Right lobe of liver (tissue), 6 donors: ENCODE measurements at regions not wholly inside any gene's neighbourhood (a gene's known extent, or its start where the extent isn't known, plus 50 kb on each side); places are given as distances from the start of the nearest gene placed in this dataset.

Experiments
- ATAC-seq, 4 donors: fragments of 200-7000 bp; cut with Tn5 transposase; one replicate each; pipeline ENCODE4 v1.9.1; 2020; ENCODE audit warnings: mild to moderate bottlenecking in 4 of 4, moderate library complexity in 4 of 4
- DNase-seq, 3 donors: peaks; one replicate each; pipeline ENCODE4 v3.0.0-alpha.2; 2020
- H3K27ac ChIP-seq, 3 donors: fragments of 200-600 bp; one replicate each; pipeline ENCODE4 v1.8.0; 2022
- H3K27me3 ChIP-seq, 2 donors: fragments of 200-600 bp; one replicate each; pipeline ENCODE4 v1.8.0; 2022
- H3K36me3 ChIP-seq, 4 donors: fragments of 200-600 bp; sonication (generic) in 1 of 4; one replicate each; pipeline versions ENCODE4 v1.5.1 to v1.8.0; 2017 to 2022; ENCODE audit warnings: control low read depth in 1 of 4
- H3K4me1 ChIP-seq, 4 donors: fragments of 200-600 bp; sonication (generic) in 1 of 4; one replicate each; pipeline versions ENCODE4 v1.5.1 to v1.8.0; 2017 to 2022; ENCODE audit warnings: control low read depth in 1 of 4
- H3K4me3 ChIP-seq, 3 donors: fragments of 200-600 bp; one replicate each; pipeline ENCODE4 v1.8.0; 2022
- H3K9me3 ChIP-seq, 4 donors: fragments of 200-600 bp; sonication (generic) in 1 of 4; one replicate each; pipeline versions ENCODE4 v1.5.1 to v1.8.0; 2017 to 2022; ENCODE audit warnings: control low read depth in 1 of 4
- POLR2A ChIP-seq: fragments of 450-650 bp; IDR thresholded peaks from one replicate; pipeline ENCODE4 v1.6.1; 2017; ENCODE audit warnings: antibody characterized with exemption, mild to moderate bottlenecking
- WGBS: methylation state at CpG from one replicate; pipeline ENCODE4 v1.1.6; 2018; ENCODE audit warnings: low coverage, low lambda C conversion rate; ENCODE audit not compliant: insufficient coverage; ENCODE audit errors: missing lambda C conversion rate; 5-methylcytosine and 5-hydroxymethylcytosine counted together
- intact Hi-C, 2 donors: fragments of 100-400 bp; cut with DNase I; formaldehyde crosslinking; loops; one replicate each; pipeline versions ENCODE4 v1.11.2 to v1.14.1; 2022
- TF ChIP-seq, protein P1 (sequence below), 4 donors: fragments of 200-600 bp in 3 of 4; fragments of 450-650 bp in 1 of 4; IDR thresholded peaks; one replicate each; pipeline versions ENCODE4 v1.5.1 to v1.8.0; 2016 to 2022; ENCODE audit warnings: antibody characterized with exemption in 4 of 4, mild to moderate bottlenecking in 2 of 4
- donor health status: DM: no; HTN: yes; CAD: no.
- donor health status: DM: no; HTN: no; CAD: no.
- donor health status: DM: no; HTN: no; CAD: no.
- donor health status: DM: no; HTN: yes; CAD: no.
- donor health status: DM: no; HTN: yes; CAD: no.

GRCh38 chr5:58135571-58136335 is 324.1 kb downstream of the PLK2 start:
- Histone ChIP-seq H3K9me3 (no peaks in the 10 kb centered on the region), H3K4me1 (no peaks in the 10 kb centered on the region), H3K36me3 (no peaks in the 10 kb centered on the region), H3K4me3 (no peak overlapping the region), H3K27ac (no peak overlapping the region), H3K27me3 (no peaks in the 10 kb centered on the region)
- TF ChIP-seq POLR2A: no peak
- TF ChIP-seq, protein P1, sequence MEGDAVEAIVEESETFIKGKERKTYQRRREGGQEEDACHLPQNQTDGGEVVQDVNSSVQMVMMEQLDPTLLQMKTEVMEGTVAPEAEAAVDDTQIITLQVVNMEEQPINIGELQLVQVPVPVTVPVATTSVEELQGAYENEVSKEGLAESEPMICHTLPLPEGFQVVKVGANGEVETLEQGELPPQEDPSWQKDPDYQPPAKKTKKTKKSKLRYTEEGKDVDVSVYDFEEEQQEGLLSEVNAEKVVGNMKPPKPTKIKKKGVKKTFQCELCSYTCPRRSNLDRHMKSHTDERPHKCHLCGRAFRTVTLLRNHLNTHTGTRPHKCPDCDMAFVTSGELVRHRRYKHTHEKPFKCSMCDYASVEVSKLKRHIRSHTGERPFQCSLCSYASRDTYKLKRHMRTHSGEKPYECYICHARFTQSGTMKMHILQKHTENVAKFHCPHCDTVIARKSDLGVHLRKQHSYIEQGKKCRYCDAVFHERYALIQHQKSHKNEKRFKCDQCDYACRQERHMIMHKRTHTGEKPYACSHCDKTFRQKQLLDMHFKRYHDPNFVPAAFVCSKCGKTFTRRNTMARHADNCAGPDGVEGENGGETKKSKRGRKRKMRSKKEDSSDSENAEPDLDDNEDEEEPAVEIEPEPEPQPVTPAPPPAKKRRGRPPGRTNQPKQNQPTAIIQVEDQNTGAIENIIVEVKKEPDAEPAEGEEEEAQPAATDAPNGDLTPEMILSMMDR (IDR thresholded peaks at IDR 0.05): no peak
- intact Hi-C loops: no loop called here
- DNase-seq: no peak
- ATAC-seq: no peak
- WGBS: 65% methylated on average over 5 of the region's 5 CpGs

DNA sequence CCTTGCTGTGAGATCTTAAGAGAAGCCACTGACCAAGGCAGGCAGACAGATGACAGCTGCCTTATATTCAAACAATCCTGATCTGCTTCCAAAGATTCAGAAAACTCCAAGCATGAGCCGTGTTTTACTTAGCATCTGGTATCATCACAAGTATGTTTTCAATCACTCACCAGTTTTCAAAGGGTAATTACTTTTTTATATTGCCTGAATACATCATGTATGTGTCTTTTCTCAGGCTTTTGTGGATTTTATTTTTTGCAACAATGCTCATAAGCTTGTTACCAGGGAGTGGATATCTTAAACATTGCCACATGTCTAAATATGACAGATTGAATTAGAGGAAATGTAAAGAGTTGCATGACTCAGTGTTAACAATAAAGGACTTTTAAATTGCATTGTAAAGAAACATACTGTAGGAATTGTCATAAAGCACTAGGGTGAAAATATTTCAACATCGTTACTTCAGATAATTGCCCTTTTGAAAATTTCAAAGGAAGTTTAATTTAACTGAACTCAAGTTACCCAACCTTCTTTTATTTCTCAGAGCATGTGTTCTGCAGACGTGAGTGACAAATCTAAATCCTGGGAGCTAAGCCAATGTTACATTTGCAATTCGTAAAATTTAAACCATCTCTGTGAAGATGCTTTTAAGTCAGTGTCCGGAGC is 326.1 kb downstream of the PLK2 start:
- ATAC-seq (no peak), DNase-seq (no peak)
- no peaks in the 10 kb centered on the region for H3K4me1 ChIP-seq
- intact Hi-C loops: no loop called here
- WGBS: 44% methylated on average over 5 of the region's 5 CpGs
- TF ChIP-seq POLR2A: no peak
- TF ChIP-seq, protein P1 (IDR thresholded peaks at IDR 0.05): no peak
- H3K27me3 ChIP-seq: no peaks in the 10 kb centered on the region
- no peaks in the 10 kb centered on the region for H3K36me3 ChIP-seq
- no peak overlapping the region for H3K4me3 ChIP-seq
- no peaks in the 10 kb centered on the region for H3K9me3 ChIP-seq
- H3K27ac ChIP-seq: no peak overlapping the region

- H3K27ac ChIP-seq: no peak overlapping the region
- TF ChIP-seq POLR2A: no peak
- TF ChIP-seq, protein P1 (IDR thresholded peaks at IDR 0.05): no peak
- H3K4me3 ChIP-seq: no peak overlapping the region
- H3K4me1 ChIP-seq: no peaks in the 10 kb centered on the region
- DNase-seq: no peak
- H3K9me3 ChIP-seq: no peaks in the 10 kb centered on the region
- 42% methylated on average over 7 of the region's 7 CpGs for WGBS
- H3K27me3 ChIP-seq: no peaks in the 10 kb centered on the region
- intact Hi-C loops: no loop called here
- no peak for ATAC-seq
- no peaks in the 10 kb centered on the region for H3K36me3 ChIP-seq
Observed at GRCh38 chr5:58133216-58133615, 326.7 kb downstream of the PLK2 start.

GRCh38 chr5:58127255-58128220 is 332.3 kb downstream of the PLK2 start:
- H3K9me3 ChIP-seq: no peaks in the 10 kb centered on the region
- H3K27ac ChIP-seq: no peak overlapping the region
- H3K4me1 ChIP-seq: no peaks in the 10 kb centered on the region
- intact Hi-C loops: no loop called here
- ATAC-seq: peak in 2 of 4 donors; percentile 37 to 42
- WGBS: 56% methylated on average over 11 of the region's 11 CpGs
- H3K4me3 ChIP-seq: no peak overlapping the region
- TF ChIP-seq POLR2A: no peak
- TF ChIP-seq, protein P1 (IDR thresholded peaks at IDR 0.05): no peak
- DNase-seq: no peak
- H3K27me3 ChIP-seq: no peaks in the 10 kb centered on the region
- H3K36me3 ChIP-seq: no peaks in the 10 kb centered on the region
